GM18505 (cell line): ENCODE measurements at regions not wholly inside any gene's neighbourhood (a gene's known extent, or its start where the extent isn't known, plus 50 kb on each side); places are given as distances from the start of the nearest gene placed in this dataset.

Experiments
- ATAC-seq: cut with Tn5 transposase; IDR thresholded peaks from one replicate; pipeline ENCODE4 v1.9.1; 2021; ENCODE audit not compliant: unreplicated experiment
- POLR2A ChIP-seq: IDR thresholded peaks from 4 replicates; pipeline ENCODE4 v1.6.1; 2011; ENCODE audit warnings: borderline replicate concordance; ENCODE audit not compliant: insufficient read depth, insufficient read length; ENCODE audit errors: extremely low read depth

DNA sequence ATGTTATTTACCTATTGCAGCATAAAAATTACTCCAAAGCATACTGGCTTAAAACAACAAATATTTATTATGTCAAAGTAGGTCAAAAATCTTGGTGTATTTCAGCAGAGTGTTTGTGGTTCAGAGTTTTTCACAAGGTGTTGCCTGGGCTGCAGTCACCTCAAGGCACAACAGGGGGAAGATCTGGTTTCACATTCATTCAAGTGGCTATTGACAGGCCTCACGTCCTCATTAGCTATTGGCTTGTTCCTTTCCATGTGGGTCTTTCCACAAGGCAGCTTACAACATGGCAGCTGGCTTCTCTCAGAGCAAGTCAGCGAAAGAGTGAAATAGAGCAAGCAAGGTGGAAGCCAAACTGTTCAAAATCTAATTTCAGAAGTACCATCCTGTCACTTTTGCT, 602.9 kb downstream of the OLFM4 start:
- no peak for ATAC-seq
- no peak for TF ChIP-seq POLR2A

DNA sequence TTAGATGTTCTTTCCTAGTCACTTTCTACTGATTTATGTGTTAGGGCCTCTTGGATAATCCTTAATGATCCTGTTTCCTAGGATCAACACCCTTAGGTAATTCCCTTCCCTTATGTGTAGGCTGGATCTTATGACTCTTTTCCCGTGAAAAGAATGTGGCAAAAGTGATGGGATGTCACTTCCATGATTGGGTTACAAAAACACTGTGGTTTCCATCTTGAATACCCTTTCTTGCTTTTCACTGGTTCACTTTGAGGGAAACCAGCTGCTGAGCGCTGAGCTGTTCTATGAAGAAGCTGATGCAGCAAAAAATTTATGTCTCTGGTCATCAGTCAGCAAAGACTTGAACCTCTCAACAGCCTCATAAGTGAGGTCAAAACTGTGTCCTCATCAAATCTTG, 609.4 kb downstream of the OLFM4 start:
- ATAC-seq = no peak
- no peak for TF ChIP-seq POLR2A

DNA sequence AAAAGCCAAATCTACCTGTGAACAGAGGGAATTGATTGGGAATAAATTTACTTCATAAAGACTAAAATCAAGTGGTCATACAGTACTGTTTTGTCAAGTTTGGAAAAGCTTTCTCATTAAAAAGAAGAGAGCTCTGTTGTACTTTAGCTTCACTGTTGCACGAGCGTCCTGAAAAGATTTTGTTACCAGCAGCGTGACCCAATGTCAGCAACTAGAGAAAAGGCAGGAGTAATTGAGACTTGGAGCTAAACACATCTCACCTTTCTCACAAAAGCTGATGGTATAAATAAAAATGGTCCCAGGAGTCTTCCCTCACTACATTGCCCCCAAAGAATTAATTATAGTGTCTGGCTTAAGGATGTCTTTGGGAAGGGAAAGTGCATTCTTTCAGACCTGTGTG, 613.7 kb downstream of the OLFM4 start:
- no peak for TF ChIP-seq POLR2A
- no peak for ATAC-seq

DNA sequence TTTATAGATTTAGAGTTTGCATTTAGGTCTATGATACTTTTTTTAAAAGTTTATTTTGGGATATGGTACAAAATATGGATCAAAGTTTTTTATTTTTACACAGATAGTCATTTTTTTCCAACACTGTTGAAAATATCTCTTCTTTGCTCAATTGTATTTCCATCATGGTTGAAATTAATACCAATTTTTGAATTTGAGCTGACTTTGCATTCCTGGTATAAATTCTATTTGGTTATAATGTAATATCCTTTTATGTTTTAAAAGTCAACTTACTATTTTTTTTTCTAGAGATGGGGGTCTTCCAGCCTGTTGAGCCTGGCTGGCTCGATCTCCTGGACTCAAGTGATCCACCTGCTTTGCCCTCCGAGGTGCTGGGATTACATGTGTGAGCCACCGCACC, 620.1 kb downstream of the OLFM4 start:
- no peak for ATAC-seq
- TF ChIP-seq POLR2A = no peak

DNA sequence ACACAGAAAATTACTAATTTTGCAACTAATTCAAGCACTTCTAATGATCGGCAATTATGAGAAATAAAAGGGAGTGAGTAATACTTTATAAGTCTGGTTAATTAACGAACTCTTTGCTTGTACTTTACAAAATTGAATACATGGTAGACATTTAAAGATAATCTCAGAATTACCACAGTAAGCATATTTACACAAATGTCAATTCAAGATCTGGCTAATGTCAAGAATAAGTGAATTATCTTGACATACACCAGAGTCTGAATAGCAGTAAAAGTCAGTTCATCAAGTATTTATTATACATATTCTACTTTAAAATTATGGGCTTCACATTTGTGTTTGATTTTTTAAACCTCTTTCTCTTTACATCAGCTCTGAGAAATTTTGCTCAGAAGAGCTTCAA, 643.4 kb downstream of the OLFM4 start:
- TF ChIP-seq POLR2A = no peak
- no peak for ATAC-seq

DNA sequence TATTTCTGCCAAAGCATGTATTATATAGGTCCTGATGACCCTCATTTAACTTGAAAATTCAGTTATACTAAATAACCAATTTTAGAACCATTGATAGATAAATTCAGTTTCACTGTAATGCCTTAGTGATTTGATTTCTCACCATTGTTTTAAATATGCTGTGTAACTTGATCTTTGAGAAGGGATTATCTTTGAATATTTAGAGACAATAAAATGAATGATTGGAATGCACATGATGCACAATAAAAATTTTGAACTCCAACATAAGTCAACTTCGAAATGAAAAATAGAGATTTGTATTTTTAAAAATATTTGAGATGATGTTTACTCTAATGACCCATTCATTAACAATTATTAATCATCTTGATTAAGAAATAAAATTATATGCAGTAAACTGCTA, 654.5 kb downstream of the OLFM4 start:
- no peak for TF ChIP-seq POLR2A

DNA sequence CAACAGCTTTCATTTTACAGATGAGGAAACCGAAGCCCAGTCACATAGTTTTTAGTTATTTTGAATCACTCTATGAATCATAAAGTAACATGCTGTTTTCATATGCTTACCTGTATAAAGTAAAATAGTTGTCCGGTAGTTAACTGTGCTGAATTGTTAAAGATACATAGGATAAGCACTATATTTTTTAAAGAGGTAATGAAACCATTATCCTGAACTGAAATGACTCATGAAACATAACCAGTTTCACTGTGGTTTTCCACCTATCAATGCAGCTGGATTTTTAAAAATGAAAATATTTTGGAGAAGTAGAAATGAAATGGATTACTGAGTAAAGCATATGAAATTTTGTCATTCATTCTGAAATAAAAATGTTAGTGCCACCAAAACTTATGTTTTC, 655.0 kb downstream of the OLFM4 start:
- ATAC-seq = no peak
- no peak for TF ChIP-seq POLR2A

More for the DNA sequence above, 654.5 kb downstream of the OLFM4 start:
- ATAC-seq = no peak

DNA sequence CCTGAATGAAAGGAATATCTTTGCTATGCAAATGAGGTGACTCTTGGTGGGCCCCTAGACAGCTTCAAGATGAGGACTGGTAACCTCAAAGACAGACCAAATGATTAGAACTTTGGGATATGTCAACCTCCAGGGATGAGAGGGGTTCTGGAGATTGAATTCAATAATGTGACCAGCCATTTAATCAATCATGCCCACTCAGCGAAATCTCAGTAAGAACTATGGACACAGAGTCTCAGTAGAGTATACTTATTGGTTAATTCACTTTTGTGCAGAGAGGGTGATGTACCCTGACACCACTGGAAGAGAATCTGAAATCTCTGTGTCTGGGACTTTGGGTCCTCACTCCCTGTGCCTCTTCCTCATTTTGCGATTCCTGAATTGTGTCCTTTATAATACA, 662.8 kb downstream of the OLFM4 start:
- ATAC-seq = no peak
- no peak for TF ChIP-seq POLR2A

DNA sequence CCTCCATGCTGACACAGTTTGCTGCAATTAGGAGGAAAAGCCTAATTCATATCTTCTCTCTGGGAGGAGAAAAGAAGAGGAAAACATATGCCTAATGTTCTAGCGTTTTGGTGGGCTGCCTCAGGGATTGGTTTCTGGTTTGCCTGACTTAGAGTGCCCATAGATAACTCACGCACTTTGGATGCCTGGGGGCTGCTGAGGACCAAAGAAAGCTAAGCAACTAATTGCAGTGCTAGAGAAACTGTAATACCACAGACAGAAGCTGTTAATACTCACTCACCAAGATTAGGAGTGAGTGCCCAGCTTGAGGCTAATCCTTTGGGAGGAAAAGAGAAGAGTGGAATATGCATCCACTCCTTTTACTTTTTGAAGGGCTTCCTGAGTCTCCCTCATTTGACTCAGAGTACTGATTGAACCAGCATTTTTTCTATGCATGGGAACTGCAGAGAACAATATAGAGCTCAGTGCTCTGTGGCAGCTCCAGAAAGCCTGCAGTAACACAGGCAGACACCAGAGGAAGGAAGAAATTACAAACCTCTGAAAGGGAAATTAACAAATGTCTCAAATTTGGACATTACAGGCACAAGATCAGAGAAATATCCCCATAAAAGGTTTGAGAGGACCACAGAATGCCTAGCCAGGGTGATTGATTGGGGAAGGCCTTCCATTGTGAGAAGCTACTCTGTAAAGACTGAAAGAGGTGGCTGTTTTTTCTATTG, 666.4 kb downstream of the OLFM4 start:
- ATAC-seq = no peak
- TF ChIP-seq POLR2A = no peak

DNA sequence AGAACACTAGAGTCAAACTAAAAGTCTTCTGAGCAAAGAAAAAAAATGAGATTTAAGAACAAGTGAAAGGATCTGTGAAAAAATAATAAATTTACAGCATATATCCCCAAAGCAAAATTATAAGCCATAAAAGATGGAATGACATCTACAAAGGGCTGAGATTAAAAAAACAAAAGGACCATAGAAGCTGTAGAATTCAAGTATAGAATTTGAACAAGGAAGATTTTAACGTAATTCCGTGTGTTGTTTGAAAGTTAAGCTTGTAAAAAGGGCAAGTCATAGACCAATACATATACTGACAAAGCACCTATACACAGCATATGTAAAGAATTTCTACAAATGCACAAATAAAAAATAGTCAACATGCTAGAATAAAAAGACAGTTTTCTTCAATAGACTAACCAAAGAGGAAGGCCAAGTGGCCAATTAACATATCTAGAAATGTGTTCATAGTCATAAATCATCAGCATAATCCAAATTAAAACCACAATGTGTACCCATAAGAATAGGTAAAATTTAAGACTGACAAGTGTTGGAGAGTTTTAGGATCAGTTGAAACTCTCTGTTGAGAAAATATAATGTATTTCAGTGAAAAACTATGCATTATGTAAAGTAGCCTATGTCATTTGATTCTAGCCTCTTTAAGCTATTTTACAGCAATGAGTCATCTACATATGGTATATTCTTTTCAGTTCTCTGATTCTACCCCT, 674.9 kb downstream of the OLFM4 start:
- ATAC-seq = no peak
- TF ChIP-seq POLR2A = no peak

DNA sequence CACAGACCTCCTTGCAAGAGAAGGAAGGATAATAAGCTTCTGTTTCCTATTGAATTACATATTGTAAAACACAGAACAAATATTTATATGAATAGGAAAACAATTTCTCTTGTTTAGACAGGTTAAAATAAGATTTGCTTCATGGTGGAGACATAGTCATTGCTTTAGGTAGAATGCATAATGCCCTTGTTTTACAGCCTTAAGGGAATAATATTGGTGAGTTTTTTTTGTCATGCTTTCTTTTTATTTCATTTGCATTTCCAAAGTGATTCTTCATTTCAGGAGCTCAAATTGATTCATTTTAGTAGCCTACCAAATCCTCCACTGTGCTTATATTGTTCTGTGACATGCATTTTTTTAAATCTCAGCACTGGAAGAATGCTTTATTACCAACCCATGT, 690.7 kb downstream of the OLFM4 start:
- TF ChIP-seq POLR2A = no peak
- ATAC-seq = no peak

DNA sequence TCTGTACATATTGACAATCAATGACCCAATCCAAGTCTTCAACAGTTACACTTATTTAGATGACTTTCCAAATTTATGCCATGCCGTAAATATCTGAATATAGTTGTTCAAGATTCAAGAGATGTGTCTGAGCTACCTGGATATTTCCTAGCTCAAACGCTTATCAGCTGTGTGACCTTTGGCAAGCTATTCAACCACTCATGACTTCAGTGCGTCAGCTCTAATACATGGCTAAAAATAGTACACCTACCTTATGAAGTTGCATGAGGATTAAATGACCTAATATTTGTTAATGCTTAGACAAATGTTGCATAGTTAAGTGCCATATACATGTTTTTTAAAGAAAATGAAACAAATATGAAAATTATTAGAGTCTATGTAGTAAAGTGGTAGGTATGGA, 704.1 kb downstream of the OLFM4 start:
- TF ChIP-seq POLR2A = no peak

DNA sequence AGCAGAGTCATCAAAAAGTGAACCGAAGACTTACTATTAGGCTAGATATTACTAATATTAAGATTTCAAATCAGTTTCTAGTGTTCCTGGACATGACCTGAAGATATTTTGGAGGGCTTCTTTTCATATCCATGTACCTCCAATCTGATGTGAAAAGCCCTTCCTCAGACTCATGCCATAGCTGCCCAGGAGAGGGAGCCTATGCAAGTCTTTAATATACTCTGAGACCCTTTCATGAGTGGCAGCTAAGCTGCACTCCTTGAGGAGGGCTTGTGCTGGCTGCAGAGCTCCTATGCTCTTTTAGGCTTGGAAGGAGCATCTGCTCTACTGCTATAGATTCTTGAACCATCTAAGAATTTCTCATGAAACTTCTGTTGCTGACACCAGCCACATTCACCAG, 715.3 kb downstream of the OLFM4 start:
- no peak for TF ChIP-seq POLR2A
- no peak for ATAC-seq

More for the DNA sequence above, 704.1 kb downstream of the OLFM4 start:
- ATAC-seq = no peak

DNA sequence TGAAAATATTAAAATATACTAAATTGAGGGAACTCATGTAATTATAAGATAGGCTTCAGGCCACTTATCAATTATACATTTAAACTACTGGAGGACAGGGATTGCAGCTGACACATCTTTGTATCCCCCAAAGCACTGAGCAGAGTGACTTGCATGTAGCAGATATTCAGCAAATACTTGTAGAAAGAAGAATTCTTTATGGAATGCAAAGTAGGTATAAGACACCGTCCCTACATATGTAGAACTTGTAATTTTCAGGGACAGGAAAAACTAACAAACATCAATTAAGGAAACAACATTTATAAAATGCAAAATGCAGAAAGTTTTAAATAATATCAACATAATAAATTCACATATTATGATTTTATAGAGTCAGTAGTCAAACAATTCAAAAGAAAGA, 719.2 kb downstream of the OLFM4 start:
- TF ChIP-seq POLR2A = no peak
- no peak for ATAC-seq
